H1 (cell line): ENCODE measurements at regions not wholly inside any gene's neighbourhood (a gene's known extent, or its start where the extent isn't known, plus 50 kb on each side); places are given as distances from the start of the nearest gene placed in this dataset.

Experiments used
- CTCF ChIA-PET: fragments of 300-600 bp; sonication (Branson Sonifier 250); formaldehyde crosslinking; loops from one replicate; lab custom pipeline; 2021; ENCODE audit not compliant: partially characterized antibody; lab: Charles Lee
- POLR2A ChIA-PET: fragments of 300-600 bp; sonication (Branson Sonifier 250); formaldehyde crosslinking; loops from one replicate; lab custom pipeline; 2021; ENCODE audit warnings: inconsistent platforms; ENCODE audit not compliant: partially characterized antibody; lab: Charles Lee
- DNase-seq, 2 experiments: peaks; one replicate each; pipeline versions ENCODE4 v3.0.0 to v3.0.0-alpha.2; 2010 to 2022; ENCODE audit warnings: low spot score in 2 of 2, low read depth in 1 of 2, mixed read lengths in 1 of 2
- FAIRE-seq: peaks from 2 replicates; lab custom pipeline; 2011; peaks lifted over from hg19 to GRCh38; lab: Jason Lieb, UNC
- H2AFZ ChIP-seq: 2 replicates; pipeline ENCODE4 v1.8.1; 2012; ENCODE audit warnings: low read length, inconsistent platforms
- H2AK5ac ChIP-seq: 2 replicates; pipeline ENCODE4 v1.6.1; 2013; ENCODE audit warnings: low read depth, low read length
- H2BK120ac ChIP-seq: replicated peaks from 2 replicates; pipeline ENCODE3; 2013; ENCODE audit warnings: low read depth, low read length, inconsistent platforms
- H2BK12ac ChIP-seq: 2 replicates; pipeline ENCODE4 v1.6.1; 2013; ENCODE audit warnings: low read depth, low read length
- H2BK15ac ChIP-seq: 2 replicates; pipeline ENCODE4 v1.6.1; 2013; ENCODE audit warnings: low read length
- H2BK20ac ChIP-seq: 2 replicates; pipeline ENCODE4 v1.6.1; 2013; ENCODE audit warnings: low read length
- H2BK5ac ChIP-seq: 2 replicates; pipeline ENCODE4 v1.6.1; 2013; ENCODE audit warnings: low read depth, low read length
- H3K14ac ChIP-seq: 2 replicates; pipeline ENCODE4 v1.6.1; 2013; ENCODE audit warnings: inconsistent platforms; ENCODE audit not compliant: insufficient read length
- H3K18ac ChIP-seq: 2 replicates; pipeline ENCODE4 v1.6.1; 2013; ENCODE audit warnings: low read length; ENCODE audit errors: extremely low read depth
- H3K23ac ChIP-seq: 2 replicates; pipeline ENCODE4 v1.6.1; 2013; ENCODE audit warnings: inconsistent platforms; ENCODE audit not compliant: insufficient read length
- H3K23me2 ChIP-seq: 2 replicates; pipeline ENCODE4 v1.6.1; 2013; ENCODE audit warnings: low read depth, low read length
- H3K27ac ChIP-seq: 2 replicates; pipeline ENCODE4 v1.6.1; 2011; ENCODE audit warnings: low read depth, low read length, inconsistent platforms
- H3K27me3 ChIP-seq, 4 experiments: replicated peaks in 1 of 4; 1 replicate in 1 of 4; 2 replicates in 3 of 4; pipeline versions ENCODE4 v1.6.1 to v1.8.1; 2011 to 2013; ENCODE audit warnings: low read length in 3 of 4, mild to moderate bottlenecking in 3 of 4, inconsistent platforms in 2 of 4, mixed read lengths in 2 of 4, moderate library complexity in 1 of 4; ENCODE audit not compliant: control insufficient read depth in 3 of 4, insufficient read depth in 3 of 4; ENCODE audit errors: extremely low read depth in 1 of 4
- H3K36me3 ChIP-seq, 4 experiments: 2 replicates each; pipeline versions ENCODE4 v1.6.1 to v1.8.1; 2011 to 2013; ENCODE audit warnings: mild to moderate bottlenecking in 4 of 4, low read length in 3 of 4, moderate library complexity in 2 of 4, control low read depth in 1 of 4, inconsistent platforms in 1 of 4; ENCODE audit not compliant: insufficient read depth in 4 of 4, control insufficient read depth in 2 of 4
- H3K4ac ChIP-seq: replicated peaks from 2 replicates; pipeline ENCODE3; 2013; ENCODE audit warnings: low read length, low read depth, mixed read lengths, inconsistent platforms; ENCODE audit not compliant: insufficient read length
- H3K4me1 ChIP-seq, 4 experiments: replicated peaks in 1 of 4; 1 replicate in 1 of 4; 2 replicates in 3 of 4; pipeline versions ENCODE4 v1.6.1 to v1.8.1; 2011 to 2013; ENCODE audit warnings: low read length in 3 of 4, inconsistent platforms in 2 of 4, mixed read lengths in 1 of 4; ENCODE audit not compliant: insufficient read depth in 4 of 4, control insufficient read depth in 3 of 4
- H3K4me2 ChIP-seq, 2 experiments: 2 replicates each; pipeline versions ENCODE4 v1.6.1 to v1.8.1; 2011 to 2013; ENCODE audit warnings: low read depth in 2 of 2, low read length in 2 of 2, control low read depth in 1 of 2, inconsistent platforms in 1 of 2, mild to moderate bottlenecking in 1 of 2; ENCODE audit not compliant: insufficient read depth in 1 of 2
- H3K4me3 ChIP-seq, 4 experiments: fragments of 200-600, 300-600 bp in 1 of 4; sonication (generic), shearing (Covaris generic), sonication (Bioruptor Twin) in 1 of 4; 2 replicates each; pipeline versions ENCODE4 v1.5.1 to v1.8.1; 2011 to 2016; ENCODE audit warnings: low read length in 4 of 4, low read depth in 3 of 4, control low read depth in 2 of 4, inconsistent platforms in 2 of 4, mild to moderate bottlenecking in 2 of 4, mixed read lengths in 1 of 4, moderate library complexity in 1 of 4; ENCODE audit not compliant: insufficient read depth in 2 of 4; ENCODE audit errors: extremely low read depth in 1 of 4
- H3K56ac ChIP-seq: replicated peaks from 2 replicates; pipeline ENCODE3; 2013; ENCODE audit warnings: low read depth, mild to moderate bottlenecking, mixed read lengths, low read length, inconsistent platforms; ENCODE audit not compliant: insufficient read length
- H3K79me1 ChIP-seq: 2 replicates; pipeline ENCODE4 v1.6.1; 2013; ENCODE audit warnings: low read depth, low read length, control low read depth
- H3K79me2 ChIP-seq, 2 experiments: 2 replicates each; pipeline versions ENCODE4 v1.6.1 to v1.8.1; 2012 to 2013; ENCODE audit warnings: low read length in 2 of 2, mild to moderate bottlenecking in 2 of 2, inconsistent platforms in 1 of 2; ENCODE audit not compliant: insufficient read depth in 2 of 2, control insufficient read depth in 1 of 2
- H3K9ac ChIP-seq, 4 experiments: replicated peaks in 1 of 4; 1 replicate in 1 of 4; 2 replicates in 3 of 4; pipeline versions ENCODE4 v1.6.1 to v1.8.1; 2011 to 2013; ENCODE audit warnings: low read depth in 3 of 4, low read length in 3 of 4, control low read depth in 2 of 4, mild to moderate bottlenecking in 2 of 4, moderate library complexity in 2 of 4, inconsistent platforms in 1 of 4; ENCODE audit errors: extremely low read depth in 1 of 4
- H3K9me3 ChIP-seq, 2 experiments: 2 replicates each; pipeline versions ENCODE4 v1.6.1 to v1.8.1; 2012 to 2013; ENCODE audit warnings: mild to moderate bottlenecking in 2 of 2, moderate library complexity in 2 of 2, control low read depth in 1 of 2, inconsistent platforms in 1 of 2, low read depth in 1 of 2, low read length in 1 of 2, mixed read lengths in 1 of 2; ENCODE audit not compliant: insufficient read depth in 2 of 2
- H4K20me1 ChIP-seq, 2 experiments: replicated peaks in 1 of 2; 2 replicates each; pipeline versions ENCODE3 to v1.8.1; 2011 to 2013; ENCODE audit warnings: inconsistent platforms in 2 of 2, low read length in 2 of 2, mild to moderate bottlenecking in 1 of 2; ENCODE audit not compliant: insufficient read depth in 2 of 2, control insufficient read depth in 1 of 2
- H4K5ac ChIP-seq: 2 replicates; pipeline ENCODE4 v1.6.1; 2013; ENCODE audit warnings: low read length, low read depth, mixed read lengths, inconsistent platforms; ENCODE audit not compliant: insufficient read length
- H4K8ac ChIP-seq: 2 replicates; pipeline ENCODE4 v1.8.0; 2013; ENCODE audit warnings: mild to moderate bottlenecking, moderate library complexity, low read length, inconsistent platforms; ENCODE audit not compliant: insufficient read depth; ENCODE audit errors: extremely low read depth
- H4K91ac ChIP-seq: replicated peaks from 2 replicates; pipeline ENCODE3; 2013; ENCODE audit warnings: low read length, mixed read lengths, inconsistent platforms; ENCODE audit not compliant: insufficient read length
- ASH2L ChIP-seq: fragments of 200-600, 300-600 bp; sonication (generic); IDR thresholded peaks from one replicate; pipeline ENCODE4 v1.7.1; 2017; ENCODE audit warnings: low read length
- HDAC6 ChIP-seq: IDR thresholded peaks from one replicate; pipeline ENCODE4 v1.7.1; 2012; ENCODE audit warnings: low read depth, mild to moderate bottlenecking, inconsistent platforms, low read length, moderate library complexity
- MAFK ChIP-seq: IDR thresholded peaks from 2 replicates; pipeline ENCODE4 v1.6.1; 2012; ENCODE audit warnings: low read depth, mild to moderate bottlenecking, improper control_type of control experiment, low read length
- RFX5 ChIP-seq: IDR thresholded peaks from 2 replicates; pipeline ENCODE4 v1.6.1; 2011; ENCODE audit warnings: low read depth, low read length, improper control_type of control experiment, borderline replicate concordance
- SP4 ChIP-seq: IDR thresholded peaks from 2 replicates; pipeline ENCODE4 v1.6.1; 2012; ENCODE audit warnings: low read length, inconsistent platforms
- TAF1 ChIP-seq: IDR thresholded peaks from 2 replicates; pipeline ENCODE4 v1.6.1; 2011; ENCODE audit warnings: mild to moderate bottlenecking, low read depth, low read length
- YY1 ChIP-seq: IDR thresholded peaks from 2 replicates; pipeline ENCODE4 v1.6.1; 2011; ENCODE audit warnings: low read depth, mild to moderate bottlenecking, low read length
- WGBS, 2 experiments: shearing (Covaris generic) in 1 of 2; methylation state at CpG; one replicate each; pipeline versions ENCODE4 v1.1.6 to v1.1.7; 2013 to 2015; ENCODE audit warnings: low lambda C conversion rate in 2 of 2, mixed read lengths in 2 of 2, inconsistent platforms in 1 of 2, low coverage in 1 of 2, missing lambda C conversion rate in 1 of 2; ENCODE audit not compliant: insufficient replicate concordance in 2 of 2, insufficient coverage in 1 of 2, insufficient read length in 1 of 2; ENCODE audit errors: extremely low coverage in 1 of 2, missing lambda C conversion rate in 1 of 2; 5-methylcytosine and 5-hydroxymethylcytosine counted together

DNA sequence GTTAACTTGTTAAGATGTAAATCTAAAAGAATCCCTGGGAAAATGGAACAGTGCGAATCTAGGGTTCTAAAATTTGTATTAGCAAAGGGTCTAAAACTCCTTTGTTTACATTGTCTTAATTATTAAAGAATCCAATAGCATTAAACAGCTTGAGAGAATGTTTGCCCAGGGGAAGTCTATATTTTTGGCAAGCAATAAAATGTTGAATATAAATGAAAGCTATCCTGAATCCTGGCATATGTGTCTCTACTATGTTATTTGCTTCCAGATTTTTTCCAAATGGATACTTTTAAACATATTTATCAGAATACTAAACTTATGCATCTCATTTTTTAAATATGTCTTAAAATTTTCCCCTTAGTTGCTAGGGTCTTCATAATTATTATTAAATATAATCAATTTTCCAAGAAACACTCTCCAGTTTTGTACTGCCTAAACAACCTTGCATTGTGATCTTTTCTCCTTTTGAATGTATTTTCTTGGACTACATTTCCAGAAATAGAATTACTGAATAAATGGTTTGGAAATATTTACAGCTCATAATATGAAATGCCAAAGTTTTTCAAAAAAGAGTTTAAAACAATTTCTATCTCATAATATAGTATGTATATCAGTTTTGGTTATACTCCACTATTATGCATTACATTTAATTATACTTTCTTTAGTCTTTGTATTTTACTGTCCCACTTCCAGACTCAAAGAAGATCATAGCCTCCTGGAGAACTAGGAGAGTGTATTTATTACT is 304.8 kb downstream of the USP25 start:
- Histone ChIP-seq H2BK120ac (no peak overlapping the region), H3K23ac (no peak overlapping the region), H3K79me2 (no peaks in the 10 kb centered on the region), H4K20me1 (no peaks in the 10 kb centered on the region), H3K4me1 (no peaks in the 10 kb centered on the region), H3K27me3 (no peaks in the 10 kb centered on the region), H3K56ac (no peak overlapping the region), H3K9me3 (no peaks in the 10 kb centered on the region), H2BK15ac (no peak overlapping the region), H4K5ac (no peak overlapping the region), H2AFZ (no peak overlapping the region), H2AK5ac (no peak overlapping the region), H2BK20ac (no peak overlapping the region), H3K14ac (no peak overlapping the region), H2BK12ac (no peak overlapping the region), H3K9ac (no peak overlapping the region), H3K27ac (no peak overlapping the region), H4K8ac (no peak overlapping the region), H3K23me2 (no peaks in the 10 kb centered on the region), H3K18ac (no peak overlapping the region), H3K4me3 (no peak overlapping the region), H4K91ac (no peak overlapping the region), H3K79me1 (no peaks in the 10 kb centered on the region), H2BK5ac (no peak overlapping the region), H3K4me2 (no peak overlapping the region), H3K4ac (no peak overlapping the region), H3K36me3 (no peaks in the 10 kb centered on the region)
- DNase-seq (no peak), FAIRE-seq (no peak)
- TF ChIP-seq ASH2L: no peak
- TF ChIP-seq RFX5: no peak
- no peak for TF ChIP-seq YY1
- no peak for TF ChIP-seq TAF1
- TF ChIP-seq SP4: no peak
- no peak for TF ChIP-seq HDAC6
- TF ChIP-seq MAFK: no peak
- 33% methylated on average over 1 of the region's 1 CpG; no CpG with 5 or more reads in 1 of the 2 experiments for WGBS, 2 experiments
- POLR2A ChIA-PET: no interaction called here
- CTCF ChIA-PET: interaction anchor here (0.6 kb wide), 1 partner anchor 790 kb away, joined by 3 read pairs; no protein-coding TSS in a partner anchor
